Astrocyte of the cerebellum (primary cell): ENCODE measurements at regions not wholly inside any gene's neighbourhood (a gene's known extent, or its start where the extent isn't known, plus 50 kb on each side); places are given as distances from the start of the nearest gene placed in this dataset.

Source experiments
- DNase-seq: peaks from one replicate; pipeline ENCODE4 v3.0.0-alpha.2; 2011; ENCODE audit warnings: low read depth
- H3K4me3 ChIP-seq: 2 replicates; pipeline ENCODE4 v1.5.1; 2011; ENCODE audit warnings: mild to moderate bottlenecking, low read depth, low read length, moderate library complexity
- in situ Hi-C: cut with HindIII; loops from 2 replicates; pipeline ENCODE4 v1.10.0; 2017; ENCODE audit warnings: low sequenced_read_pairs
- TF ChIP-seq, protein P1 (sequence below): IDR thresholded peaks from 2 replicates; pipeline ENCODE4 v1.5.1; 2012; ENCODE audit warnings: low read length, low read depth, moderate library complexity, mild to moderate bottlenecking; ENCODE audit errors: missing control alignments

DNA sequence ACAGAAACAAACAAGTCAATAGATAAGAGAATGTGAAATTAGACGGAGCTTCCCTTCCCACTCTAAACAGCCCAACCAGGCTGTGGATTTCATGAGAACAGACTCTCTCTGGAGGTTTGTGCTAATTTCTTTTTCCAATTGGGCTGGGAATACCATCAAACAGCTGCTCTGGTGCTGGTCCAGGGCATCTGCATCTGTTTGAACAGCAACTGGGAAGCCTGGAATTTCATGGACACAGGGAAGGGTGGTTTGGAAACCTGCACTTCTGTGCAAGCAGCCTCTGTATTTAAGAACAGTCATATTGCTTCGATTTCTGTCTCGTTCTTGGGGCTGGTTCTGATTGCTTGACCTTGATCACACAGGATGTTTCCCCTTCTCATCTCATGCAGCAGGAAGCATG lies 88.7 kb downstream of the FOXL1 start:
- H3K4me3 ChIP-seq = no peak overlapping the region
- TF ChIP-seq, protein P1, sequence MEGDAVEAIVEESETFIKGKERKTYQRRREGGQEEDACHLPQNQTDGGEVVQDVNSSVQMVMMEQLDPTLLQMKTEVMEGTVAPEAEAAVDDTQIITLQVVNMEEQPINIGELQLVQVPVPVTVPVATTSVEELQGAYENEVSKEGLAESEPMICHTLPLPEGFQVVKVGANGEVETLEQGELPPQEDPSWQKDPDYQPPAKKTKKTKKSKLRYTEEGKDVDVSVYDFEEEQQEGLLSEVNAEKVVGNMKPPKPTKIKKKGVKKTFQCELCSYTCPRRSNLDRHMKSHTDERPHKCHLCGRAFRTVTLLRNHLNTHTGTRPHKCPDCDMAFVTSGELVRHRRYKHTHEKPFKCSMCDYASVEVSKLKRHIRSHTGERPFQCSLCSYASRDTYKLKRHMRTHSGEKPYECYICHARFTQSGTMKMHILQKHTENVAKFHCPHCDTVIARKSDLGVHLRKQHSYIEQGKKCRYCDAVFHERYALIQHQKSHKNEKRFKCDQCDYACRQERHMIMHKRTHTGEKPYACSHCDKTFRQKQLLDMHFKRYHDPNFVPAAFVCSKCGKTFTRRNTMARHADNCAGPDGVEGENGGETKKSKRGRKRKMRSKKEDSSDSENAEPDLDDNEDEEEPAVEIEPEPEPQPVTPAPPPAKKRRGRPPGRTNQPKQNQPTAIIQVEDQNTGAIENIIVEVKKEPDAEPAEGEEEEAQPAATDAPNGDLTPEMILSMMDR = no peak
- in situ Hi-C loops = no loop called here
- DNase-seq = no peak

DNA sequence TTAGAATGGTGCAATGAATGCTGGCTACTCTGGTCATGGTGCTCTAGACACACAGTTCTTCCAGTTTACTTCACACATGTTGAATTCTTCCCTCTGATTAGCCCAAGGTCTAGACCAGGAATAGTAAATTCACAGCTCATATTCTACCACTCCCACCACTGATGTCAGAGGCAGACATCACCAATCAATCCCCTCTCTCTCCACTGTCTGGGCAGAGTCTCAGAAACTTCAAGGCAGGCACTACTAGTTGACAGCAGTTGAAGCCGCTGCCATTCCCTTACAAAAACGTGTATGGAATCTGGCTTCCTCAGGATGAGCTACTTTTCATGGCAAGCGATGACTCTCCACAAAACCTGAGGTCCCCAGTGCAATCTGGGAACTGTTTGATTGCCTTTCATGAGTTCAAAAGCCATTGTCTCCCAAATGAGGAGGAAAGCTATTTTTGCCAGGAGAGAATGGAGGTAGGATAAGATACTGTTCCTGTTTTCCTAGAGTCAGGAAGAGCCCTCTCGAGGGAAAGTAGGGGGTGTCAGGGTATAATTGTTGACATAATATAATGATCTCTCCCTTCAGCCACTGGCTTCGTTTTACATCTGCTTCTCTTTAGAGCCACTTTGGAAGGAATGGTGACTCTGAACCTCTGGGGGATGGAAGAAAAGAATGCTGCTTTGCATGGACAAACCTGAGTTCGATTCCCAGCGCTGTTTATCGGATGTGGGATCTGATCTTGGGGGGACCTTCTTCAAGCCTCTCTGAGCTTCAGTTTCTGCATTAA lies 90.0 kb downstream of the FOXL1 start:
- TF ChIP-seq, protein P1 = no peak
- DNase-seq = no peak
- in situ Hi-C loops = no loop called here
- H3K4me3 ChIP-seq = no peak overlapping the region

DNA sequence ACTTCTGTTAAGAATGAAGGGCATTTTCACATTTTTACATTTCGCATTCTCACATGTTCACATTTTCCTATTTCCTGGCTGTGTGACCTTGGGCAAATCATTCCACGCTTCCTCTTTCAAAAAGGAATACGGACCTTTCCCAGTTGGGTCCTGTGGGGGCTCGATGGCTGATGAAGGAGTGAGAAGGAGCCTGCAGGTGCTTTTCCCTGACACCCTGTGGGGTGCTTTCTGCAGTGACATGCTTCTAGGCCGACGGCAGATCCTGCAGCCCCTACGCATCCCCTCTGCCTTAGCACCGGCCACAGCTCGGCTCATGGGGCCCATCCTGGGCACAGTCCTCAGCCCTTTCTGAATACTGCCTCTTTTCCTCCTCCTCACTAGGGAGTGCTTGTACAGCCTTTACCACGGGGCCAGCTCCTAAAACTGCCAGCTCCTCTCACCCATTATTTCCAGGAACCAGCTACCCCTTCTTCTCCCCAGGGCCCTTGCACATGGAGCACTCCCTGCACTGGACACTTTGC lies 91.0 kb downstream of the FOXL1 start:
- no peak overlapping the region for H3K4me3 ChIP-seq
- no peak for DNase-seq
- TF ChIP-seq, protein P1 = no peak
- in situ Hi-C loops = no loop called here

DNA sequence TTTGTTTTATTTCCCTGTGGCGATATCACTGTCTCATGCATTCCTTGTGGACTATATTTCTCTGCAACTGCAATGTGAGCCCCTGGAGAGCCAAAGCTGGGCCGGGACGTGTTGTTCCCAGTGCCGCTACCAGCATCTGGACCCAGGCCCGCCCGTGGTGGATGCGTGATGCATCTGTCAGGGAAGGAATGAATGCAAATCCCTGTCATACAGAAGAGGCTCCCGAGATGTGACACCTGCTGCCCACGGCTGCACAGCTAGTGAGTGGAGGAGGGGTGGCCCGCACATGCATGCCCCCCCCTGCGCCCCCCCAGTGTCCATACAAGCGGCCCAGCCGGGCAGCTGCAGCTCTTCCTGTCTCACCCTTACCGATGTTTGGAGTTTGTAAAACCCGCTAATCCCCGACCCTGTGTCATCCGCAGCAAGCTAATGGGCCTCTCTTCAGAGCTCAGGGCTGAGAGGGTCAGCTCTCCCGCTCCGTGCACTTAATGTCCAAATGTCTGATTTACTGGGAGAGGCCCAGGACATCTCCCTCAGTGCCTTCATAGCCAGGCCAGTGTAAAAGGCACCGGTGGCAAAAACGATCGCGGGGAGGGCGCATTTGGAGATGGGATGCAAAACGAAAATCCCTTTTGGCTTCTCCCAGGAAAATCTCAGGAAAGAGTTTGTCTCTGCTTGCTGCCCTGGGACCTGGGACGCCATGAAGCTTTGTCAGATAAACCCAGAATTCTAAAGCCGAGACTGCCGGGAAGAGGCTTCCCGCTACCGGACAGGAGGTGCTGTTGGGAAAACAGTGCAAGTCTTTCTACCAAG lies 91.8 kb downstream of the FOXL1 start:
- H3K4me3 ChIP-seq = no peak overlapping the region
- TF ChIP-seq, protein P1 = no peak
- in situ Hi-C loops = no loop called here
- no peak for DNase-seq

DNA sequence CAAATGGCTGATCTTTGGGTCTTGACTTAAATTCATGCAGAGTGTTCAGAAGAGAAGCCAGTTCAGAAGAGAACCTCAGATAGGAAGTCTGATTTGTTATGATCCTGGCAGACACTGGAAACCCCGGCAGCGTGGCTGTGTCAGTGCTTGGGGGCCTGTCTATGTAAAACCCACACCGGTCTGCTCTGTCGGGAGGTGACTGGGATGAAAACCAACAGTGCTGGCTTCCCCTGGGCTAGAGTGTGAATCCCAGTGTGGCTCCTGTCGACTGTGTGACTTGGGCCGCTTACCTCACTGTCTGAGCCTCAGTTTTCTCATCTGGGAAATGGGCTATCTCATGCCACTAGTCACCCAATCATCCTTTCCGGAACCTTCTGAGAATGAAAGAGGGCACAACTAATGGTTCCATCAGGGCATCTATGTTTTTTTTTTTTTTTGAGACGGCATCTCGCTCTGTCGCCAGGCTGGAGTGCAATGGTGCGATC lies 92.4 kb downstream of the FOXL1 start:
- no peak for DNase-seq
- TF ChIP-seq, protein P1 = no peak
- in situ Hi-C loops = no loop called here
- no peak overlapping the region for H3K4me3 ChIP-seq

DNA sequence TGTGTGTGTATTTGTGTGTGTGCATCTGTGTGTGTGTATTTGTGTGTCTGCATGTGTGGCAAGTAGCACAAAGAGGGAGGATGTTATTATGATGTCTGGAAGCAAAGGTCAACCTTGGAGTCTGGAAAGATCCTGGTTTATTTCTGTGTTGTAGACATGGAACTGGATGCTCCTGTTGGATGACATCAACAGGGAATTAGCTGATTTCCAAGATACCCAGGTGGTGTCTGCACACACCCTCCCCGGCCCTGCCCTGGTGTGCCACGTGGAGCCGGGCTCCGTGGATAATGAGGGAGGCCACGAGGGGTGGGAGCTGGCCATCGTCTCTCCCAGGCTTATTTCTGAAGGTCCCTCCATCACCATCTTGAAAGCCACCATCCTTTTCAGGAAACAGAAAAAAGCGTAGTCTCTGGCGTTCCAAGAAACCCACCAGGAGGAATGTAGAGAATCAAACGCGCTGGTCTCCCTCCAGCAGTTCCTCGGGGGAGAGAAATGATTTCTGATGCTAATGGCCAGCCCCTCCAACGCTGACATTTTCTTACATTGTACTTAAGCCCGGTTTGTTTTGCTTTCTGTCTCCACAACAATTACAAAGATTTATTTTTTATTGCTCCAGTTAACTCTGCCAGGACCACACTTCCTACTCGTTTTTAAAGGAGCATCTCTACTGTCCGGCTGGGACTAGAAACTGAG lies 93.3 kb downstream of the FOXL1 start:
- DNase-seq = no peak
- TF ChIP-seq, protein P1 = no peak
- in situ Hi-C loops = no loop called here
- H3K4me3 ChIP-seq = no peak overlapping the region
